Adrenal gland (tissue), 5 donors: ENCODE measurements at regions not wholly inside any gene's neighbourhood (a gene's known extent, or its start where the extent isn't known, plus 50 kb on each side); places are given as distances from the start of the nearest gene placed in this dataset.

Source experiments
- POLR2A ChIP-seq, 2 donors: fragments of 450-650 bp; IDR thresholded peaks; one replicate each; pipeline ENCODE4 v1.6.1; 2017; ENCODE audit warnings: antibody characterized with exemption in 2 of 2, mild to moderate bottlenecking in 2 of 2, moderate library complexity in 1 of 2
- TF ChIP-seq, protein P1 (sequence below), 6 experiments: fragments of 450-650 bp in 4 of 6; fragments of 200-600 bp in 2 of 6; sonication (generic) in 1 of 6; IDR thresholded peaks; 1 replicate in 5 of 6; 2 replicates in 1 of 6; pipeline versions ENCODE4 v1.5.1 to v1.8.0; 2016 to 2021; ENCODE audit warnings: antibody characterized with exemption in 6 of 6, mild to moderate bottlenecking in 2 of 6, moderate library complexity in 1 of 6
- donor health status: DM: no; HTN: no; CAD: no.

DNA sequence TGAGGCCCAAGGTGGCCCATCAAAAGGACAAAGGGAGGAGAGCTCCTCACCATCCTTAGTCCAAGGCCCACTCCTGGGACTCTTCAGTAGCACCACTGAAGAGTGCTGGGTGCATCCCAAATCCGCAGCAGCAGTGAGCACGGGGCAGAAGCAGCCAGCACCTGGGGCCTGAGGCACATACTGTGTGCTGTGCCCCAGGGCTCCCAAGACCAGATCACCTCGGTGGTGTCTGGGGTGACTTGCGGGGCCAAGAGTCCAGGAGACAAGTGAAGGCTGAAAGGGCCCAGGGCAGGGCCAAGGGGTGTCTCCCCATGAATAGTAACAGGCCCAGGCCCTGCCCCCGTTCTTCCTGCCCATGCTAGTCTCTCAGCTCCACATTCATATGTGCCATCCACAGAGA, 59.9 kb upstream of the INSIG1 start:
- TF ChIP-seq, protein P1, sequence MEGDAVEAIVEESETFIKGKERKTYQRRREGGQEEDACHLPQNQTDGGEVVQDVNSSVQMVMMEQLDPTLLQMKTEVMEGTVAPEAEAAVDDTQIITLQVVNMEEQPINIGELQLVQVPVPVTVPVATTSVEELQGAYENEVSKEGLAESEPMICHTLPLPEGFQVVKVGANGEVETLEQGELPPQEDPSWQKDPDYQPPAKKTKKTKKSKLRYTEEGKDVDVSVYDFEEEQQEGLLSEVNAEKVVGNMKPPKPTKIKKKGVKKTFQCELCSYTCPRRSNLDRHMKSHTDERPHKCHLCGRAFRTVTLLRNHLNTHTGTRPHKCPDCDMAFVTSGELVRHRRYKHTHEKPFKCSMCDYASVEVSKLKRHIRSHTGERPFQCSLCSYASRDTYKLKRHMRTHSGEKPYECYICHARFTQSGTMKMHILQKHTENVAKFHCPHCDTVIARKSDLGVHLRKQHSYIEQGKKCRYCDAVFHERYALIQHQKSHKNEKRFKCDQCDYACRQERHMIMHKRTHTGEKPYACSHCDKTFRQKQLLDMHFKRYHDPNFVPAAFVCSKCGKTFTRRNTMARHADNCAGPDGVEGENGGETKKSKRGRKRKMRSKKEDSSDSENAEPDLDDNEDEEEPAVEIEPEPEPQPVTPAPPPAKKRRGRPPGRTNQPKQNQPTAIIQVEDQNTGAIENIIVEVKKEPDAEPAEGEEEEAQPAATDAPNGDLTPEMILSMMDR (IDR thresholded peaks at IDR 0.05), result no peak
- no peak for TF ChIP-seq POLR2A (IDR thresholded peaks at IDR 0.05)
